ENCODE measurements at regions not wholly inside any gene's neighbourhood (a gene's known extent, or its start where the extent isn't known, plus 50 kb on each side); places are given as distances from the start of the nearest gene placed in this dataset.
"Not testable (repeated sequence)": the region's sequence is repeated elsewhere in the genome, so short reads cannot be mapped to it uniquely, and the experiment has no call there.

- no peak for DNase-seq (ENCODE audit: low read depth)
Measured at GRCh38 chr11:70592641-70593165, 194.4 kb downstream of the CTTN start.

GRCh38 chr11:70593446-70593983 lies 195.2 kb downstream of the CTTN start:
- no peak for DNase-seq (ENCODE audit: low read depth)

- DNase-seq (ENCODE audit: low read depth), result no peak
Measured at GRCh38 chr11:70594031-70594430, 195.7 kb downstream of the CTTN start.

GRCh38 chr11:70594606-70595005 lies 196.3 kb downstream of the CTTN start:
- DNase-seq (ENCODE audit: low read depth), result no peak

DNA sequence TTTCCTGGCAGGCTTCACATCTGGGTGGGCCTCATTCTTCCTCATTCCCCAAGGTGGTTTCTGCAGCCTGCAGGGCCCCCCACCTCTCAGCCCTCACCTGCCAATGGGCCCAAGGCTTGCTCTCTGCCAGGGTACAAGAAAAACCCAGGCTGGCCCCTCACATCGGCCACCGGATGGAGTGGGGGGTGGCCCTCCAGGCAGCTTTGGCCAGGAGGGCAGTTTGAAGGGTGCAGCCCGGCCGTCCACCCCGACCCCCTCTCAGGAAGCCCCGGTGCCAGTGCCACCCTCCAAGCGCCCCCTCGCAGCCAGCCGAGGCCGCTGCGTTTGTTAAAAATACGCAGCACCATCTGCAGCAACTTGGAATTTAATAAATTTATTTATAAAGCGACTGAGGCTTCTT lies 196.7 kb downstream of the CTTN start:
- no peak for DNase-seq (ENCODE audit: low read depth)

GRCh38 chr11:70595452-70595851 lies 197.1 kb downstream of the CTTN start:
- no peak for DNase-seq (ENCODE audit: low read depth)

DNA sequence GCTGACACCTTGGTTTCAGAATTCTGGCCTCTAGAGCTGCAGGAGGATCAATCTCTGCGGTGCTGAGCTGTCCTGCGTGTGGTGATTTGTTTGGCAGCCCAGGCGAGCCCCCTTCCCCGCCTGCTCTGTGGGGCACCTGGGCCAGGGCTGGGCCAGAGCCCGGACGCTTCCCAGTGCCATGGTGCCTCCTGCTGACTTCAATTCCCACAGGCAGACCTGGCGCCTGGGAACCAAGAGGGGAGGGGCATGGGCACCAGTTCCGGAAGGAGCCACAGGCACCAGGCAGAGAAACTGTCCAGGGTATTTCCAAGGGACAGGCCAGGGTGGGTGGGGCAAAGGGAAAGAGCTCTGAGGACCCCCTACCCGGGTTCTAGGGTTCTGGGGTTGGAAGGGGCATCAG lies 197.8 kb downstream of the CTTN start:
- no peak for DNase-seq (ENCODE audit: low read depth)

DNA sequence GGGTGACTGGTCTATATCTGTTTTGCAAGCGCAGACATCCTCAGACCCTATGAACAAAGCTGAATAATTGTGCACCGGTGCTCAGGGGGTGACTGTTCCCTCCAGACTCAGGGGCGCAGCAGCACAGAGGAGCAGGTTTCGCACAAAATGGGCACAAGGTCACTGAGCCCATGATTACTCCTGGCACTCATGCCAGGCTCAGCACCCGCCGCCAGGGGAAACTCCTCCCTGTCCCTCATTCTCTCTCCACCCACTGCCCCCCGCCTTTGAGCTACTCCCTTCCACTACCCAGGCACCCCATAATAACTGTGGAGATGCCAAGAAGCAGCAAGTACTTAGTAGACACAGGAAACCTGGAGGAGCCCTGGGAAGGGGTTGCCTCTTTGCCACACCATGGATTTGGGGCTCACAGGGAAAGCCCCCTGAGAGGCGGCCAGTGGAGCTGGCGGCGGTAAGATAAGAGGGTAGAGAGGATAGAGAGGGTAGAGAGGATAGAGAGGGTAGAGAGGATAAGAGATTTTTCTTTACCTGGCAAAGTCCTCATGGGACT lies 198.8 kb downstream of the CTTN start:
- DNase-seq (ENCODE audit: low read depth), result no peak

GRCh38 chr11:70597751-70598625 lies 199.7 kb downstream of the CTTN start:
- no peak for DNase-seq (ENCODE audit: low read depth)

DNA sequence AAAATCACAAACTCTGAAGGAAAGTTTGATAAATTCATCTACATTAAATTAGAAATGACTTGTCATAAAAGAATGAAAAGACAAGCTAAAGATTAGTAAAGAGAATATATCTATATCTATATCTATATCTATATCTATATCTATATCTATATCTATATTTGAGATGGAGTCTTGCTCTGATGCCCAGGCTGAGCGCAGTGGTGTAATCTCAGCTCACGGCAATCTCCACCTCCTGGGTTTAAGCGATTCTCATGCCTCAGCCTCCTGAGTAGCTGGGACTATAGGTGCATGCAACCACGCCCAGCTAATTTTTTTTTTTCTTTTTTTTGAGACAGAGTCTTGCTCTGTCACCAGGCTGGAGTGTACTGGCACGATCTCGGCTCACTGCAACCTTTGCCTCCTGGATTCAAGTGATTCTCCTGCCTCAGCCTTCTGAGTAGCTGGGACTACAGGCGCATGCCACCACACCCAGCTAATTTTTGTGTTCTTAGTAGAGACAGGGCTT lies 202.6 kb downstream of the CTTN start:
- not testable (repeated sequence) for DNase-seq (ENCODE audit: low read depth)

DNA sequence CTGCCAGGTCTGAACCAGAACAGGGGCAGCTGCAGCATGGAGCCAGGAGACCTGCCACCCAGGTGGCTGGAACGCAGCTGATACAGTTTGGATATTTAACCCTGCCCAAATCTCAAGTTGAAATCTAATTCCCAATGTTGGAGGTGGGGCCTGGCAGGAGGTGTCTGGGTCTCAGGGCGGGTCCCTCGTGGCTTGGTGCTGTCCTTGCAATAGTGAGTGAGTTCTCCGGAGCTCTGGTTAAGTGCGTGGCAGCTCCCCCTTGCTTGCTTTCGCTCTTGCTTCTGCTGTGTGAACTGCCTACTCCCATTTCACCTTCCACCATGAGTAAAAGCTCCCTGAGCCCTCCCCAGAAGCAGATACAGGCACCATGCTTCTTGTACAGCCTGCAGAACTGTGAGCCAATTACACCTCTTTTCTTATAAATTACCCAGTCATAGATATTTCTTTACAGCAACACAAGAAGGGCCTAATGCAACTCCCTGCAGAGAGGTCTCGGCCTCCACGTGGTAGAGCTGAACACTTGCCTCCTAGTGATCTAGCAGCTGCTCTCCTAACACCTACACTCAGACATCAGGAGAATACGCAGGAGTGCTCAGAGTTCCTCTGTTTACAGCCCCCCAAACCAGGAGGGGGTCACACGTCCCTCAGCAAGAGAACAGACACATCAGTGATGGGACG lies 203.7 kb downstream of the CTTN start:
- DNase-seq (ENCODE audit: low read depth), result no peak

GRCh38 chr11:70603114-70603755 lies 204.9 kb downstream of the CTTN start:
- no peak for DNase-seq (ENCODE audit: low read depth)

DNA sequence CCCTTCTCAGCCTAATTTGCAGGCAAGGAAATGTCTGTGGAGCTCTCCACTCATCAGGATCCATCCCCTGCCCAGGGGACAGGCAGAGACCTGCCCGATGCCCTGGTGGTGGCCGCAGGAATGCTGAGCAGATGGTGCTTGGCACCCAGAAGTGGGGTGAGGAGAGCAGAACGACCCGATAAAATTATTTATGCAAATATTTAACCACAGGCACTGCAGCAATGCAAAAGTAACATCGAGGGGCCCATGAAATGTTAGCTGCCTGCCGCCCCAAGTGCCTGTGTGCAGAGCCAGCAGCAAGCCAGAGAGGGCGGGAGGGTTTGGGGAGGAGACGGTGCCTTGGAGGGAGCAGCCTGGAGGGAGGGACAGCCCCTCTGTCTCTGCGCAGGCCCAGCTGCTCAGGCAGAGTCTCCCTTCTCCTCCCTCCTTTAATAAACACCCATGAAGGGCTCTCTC lies 205.5 kb downstream of the CTTN start:
- no peak for DNase-seq (ENCODE audit: low read depth)

DNA sequence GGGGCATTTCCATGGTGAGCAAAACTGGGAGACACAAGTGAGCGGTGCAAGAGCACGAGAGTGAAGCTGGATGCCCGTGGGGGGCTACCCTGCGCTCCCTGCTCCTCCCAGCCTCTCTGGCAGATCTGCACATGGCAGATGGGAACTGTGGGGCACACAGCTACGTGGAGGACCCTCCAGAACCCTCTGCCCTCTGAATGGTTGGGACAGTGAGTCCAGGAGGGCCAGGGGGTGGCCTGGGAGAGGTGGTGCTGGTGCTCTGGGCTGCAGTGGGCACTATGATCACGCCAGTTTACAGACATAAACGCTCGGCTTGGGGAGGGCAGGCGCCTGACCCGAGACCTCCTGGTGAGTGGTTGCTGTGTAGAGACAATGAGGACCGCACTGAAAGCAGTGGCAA lies 205.9 kb downstream of the CTTN start:
- DNase-seq (ENCODE audit: low read depth), result no peak

DNA sequence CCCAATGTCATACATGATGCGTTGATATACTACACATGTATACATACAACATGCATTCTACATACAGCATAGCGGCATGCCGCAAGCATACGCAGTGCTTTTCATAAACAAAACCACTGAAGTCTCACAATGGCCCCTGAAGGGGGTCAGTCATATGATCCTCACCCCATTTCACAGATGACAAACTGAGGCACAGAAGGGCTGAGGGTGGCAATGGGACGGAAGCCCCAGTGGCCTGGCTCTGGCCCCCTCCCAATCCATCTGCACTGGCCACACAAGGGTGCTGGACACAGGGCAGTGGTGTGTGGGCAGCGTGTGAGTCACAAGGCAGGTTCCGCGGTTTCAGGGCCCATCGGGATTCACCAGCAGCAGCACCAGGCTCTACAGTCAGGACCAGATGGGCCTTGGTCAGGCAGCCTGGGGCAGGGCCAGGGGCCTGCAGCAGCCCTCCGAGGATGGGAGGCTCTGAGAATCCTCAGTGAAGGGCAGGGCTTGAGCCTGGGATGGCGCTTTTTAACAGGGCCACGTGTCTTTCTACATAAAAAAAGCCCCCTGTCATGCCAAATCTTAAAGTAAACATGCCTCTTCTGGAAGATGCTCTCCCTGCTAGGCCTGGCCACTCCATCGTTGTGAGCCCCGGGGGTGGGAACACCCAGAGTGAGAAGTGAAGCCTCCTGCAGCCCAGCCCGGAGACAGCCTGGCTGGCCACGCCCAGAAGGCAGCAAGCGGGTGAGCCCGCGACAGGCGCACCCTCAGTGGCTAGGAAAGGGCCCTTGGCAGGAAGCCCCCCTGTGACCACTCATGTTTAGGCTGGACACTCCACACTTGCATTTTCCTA lies 206.5 kb downstream of the CTTN start:
- no peak for DNase-seq (ENCODE audit: low read depth)

- no peak for DNase-seq (ENCODE audit: low read depth)
Measured at GRCh38 chr11:70605468-70605815, 207.1 kb downstream of the CTTN start.

GRCh38 chr11:70605846-70606245 lies 207.5 kb downstream of the CTTN start:
- DNase-seq (ENCODE audit: low read depth), result no peak

GRCh38 chr11:70606248-70606950 lies 208.1 kb downstream of the CTTN start:
- DNase-seq (ENCODE audit: low read depth), result no peak

DNA sequence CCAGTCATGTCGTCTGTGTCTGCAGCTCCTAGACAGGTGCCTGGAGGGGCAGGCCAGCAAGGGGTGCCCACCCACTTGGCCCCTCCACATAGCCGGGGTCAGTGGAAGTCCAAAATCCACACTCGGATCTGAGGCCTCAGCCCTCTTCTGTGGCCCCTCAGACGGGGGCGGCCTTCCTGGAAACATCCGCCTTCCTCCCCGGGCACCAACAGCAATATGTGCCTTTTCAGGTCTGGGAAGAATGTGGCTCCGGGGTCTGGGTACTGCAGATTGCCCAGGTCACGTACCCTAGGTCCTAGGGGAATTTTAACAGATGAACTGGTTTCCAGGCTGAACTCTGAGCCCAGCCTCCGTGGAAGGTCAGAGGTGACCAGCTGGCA lies 208.6 kb downstream of the CTTN start:
- DNase-seq (ENCODE audit: low read depth), result no peak

- no peak for DNase-seq (ENCODE audit: low read depth)
Measured at GRCh38 chr11:70607561-70607960, 209.2 kb downstream of the CTTN start.

All from HS-27A (cell line).